Activated naive CD4-positive, alpha-beta T cell treated with anti-CD3 and anti-CD28 coated beads, Interleukin-2, amount 10 ng/mL, durations not matched to agents 7 days and 5 days (primary cell): ENCODE measurements at regions not wholly inside any gene's neighbourhood (a gene's known extent, or its start where the extent isn't known, plus 50 kb on each side); places are given as distances from the start of the nearest gene placed in this dataset.

Experiments used
- CTCF ChIA-PET: fragments of 350-600 bp; sonication (Branson Sonifier 250); formaldehyde crosslinking; loops from one replicate; lab custom pipeline; 2021; ENCODE audit warnings: antibody characterized with exemption; lab: Charles Lee
- DNase-seq: peaks from one replicate; pipeline ENCODE4 v3.0.0-alpha.2; 2020
- H3K27ac Mint-ChIP-seq: one replicate; pipeline ENCODE4 v1.8.0; 2021; ENCODE audit warnings: mild to moderate bottlenecking, moderate library complexity, mixed read lengths
- H3K27me3 Mint-ChIP-seq: one replicate; pipeline ENCODE4 v1.8.0; 2021; ENCODE audit warnings: mild to moderate bottlenecking, mixed read lengths
- H3K36me3 Mint-ChIP-seq: one replicate; pipeline ENCODE4 v1.8.0; 2021; ENCODE audit warnings: mixed read lengths
- H3K4me1 Mint-ChIP-seq: one replicate; pipeline ENCODE4 v1.8.0; 2021; ENCODE audit warnings: mixed read lengths
- H3K4me3 Mint-ChIP-seq: one replicate; pipeline ENCODE4 v1.8.0; 2021; ENCODE audit warnings: mild to moderate bottlenecking, moderate library complexity, mixed read lengths
- H3K9me3 Mint-ChIP-seq: one replicate; pipeline ENCODE4 v1.8.0; 2021; ENCODE audit warnings: mixed read lengths

DNA sequence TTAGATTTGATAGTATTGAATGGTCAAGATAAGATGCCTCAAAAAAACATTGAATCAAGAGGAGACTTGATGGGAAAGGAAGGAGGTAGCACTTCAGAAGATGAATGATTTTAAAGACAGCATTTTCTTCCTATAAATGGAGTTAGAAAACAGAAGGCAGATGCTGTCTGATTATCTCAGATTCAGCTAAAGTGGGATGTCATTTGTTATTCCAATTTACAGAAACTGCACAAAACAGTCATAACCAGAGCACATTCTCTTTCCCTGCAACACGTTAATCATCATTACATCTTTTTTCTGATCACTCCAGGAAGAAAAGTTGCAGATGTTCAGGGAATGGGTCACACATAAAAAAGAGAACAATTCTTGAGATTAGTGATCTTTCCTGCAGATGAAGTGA, 1141.8 kb downstream of the SI start:
- no peak for DNase-seq
- Mint-ChIP-seq H3K4me1 (no peaks in the 10 kb centered on the region), H3K9me3 (peaks cover 5% of the 10 kb centered on the region), H3K4me3 (no peak overlapping the region), H3K36me3 (no peaks in the 10 kb centered on the region), H3K27ac (no peak overlapping the region), H3K27me3 (no peaks in the 10 kb centered on the region)
- CTCF ChIA-PET: no interaction called here

DNA sequence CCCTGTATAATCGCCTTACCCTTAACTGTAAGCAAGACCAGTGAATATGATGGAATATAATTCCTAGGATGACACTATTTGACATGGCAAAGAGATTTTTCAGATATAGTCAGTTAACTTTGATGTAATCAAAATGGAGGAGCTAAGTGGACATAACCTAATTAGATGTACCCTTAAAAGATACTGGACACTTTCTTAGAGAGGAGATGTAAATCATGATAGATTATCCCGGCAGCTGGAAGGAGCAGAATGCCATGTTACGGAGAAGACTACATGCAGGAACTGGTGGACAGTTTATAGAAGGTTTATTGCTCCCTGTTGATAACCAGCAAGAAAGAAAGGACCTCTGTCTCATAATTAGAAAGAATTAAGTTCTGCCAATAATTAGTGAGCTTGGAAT, 1142.9 kb downstream of the SI start:
- Mint-ChIP-seq H3K4me3 (no peak overlapping the region), H3K27ac (no peak overlapping the region), H3K36me3 (no peaks in the 10 kb centered on the region), H3K27me3 (no peaks in the 10 kb centered on the region), H3K9me3 (no peaks in the 10 kb centered on the region), H3K4me1 (no peaks in the 10 kb centered on the region)
- CTCF ChIA-PET: interaction anchor here (0.6 kb wide), 1 partner anchor 1023 kb away, joined by 3 read pairs; no protein-coding TSS in a partner anchor
- no peak for DNase-seq

DNA sequence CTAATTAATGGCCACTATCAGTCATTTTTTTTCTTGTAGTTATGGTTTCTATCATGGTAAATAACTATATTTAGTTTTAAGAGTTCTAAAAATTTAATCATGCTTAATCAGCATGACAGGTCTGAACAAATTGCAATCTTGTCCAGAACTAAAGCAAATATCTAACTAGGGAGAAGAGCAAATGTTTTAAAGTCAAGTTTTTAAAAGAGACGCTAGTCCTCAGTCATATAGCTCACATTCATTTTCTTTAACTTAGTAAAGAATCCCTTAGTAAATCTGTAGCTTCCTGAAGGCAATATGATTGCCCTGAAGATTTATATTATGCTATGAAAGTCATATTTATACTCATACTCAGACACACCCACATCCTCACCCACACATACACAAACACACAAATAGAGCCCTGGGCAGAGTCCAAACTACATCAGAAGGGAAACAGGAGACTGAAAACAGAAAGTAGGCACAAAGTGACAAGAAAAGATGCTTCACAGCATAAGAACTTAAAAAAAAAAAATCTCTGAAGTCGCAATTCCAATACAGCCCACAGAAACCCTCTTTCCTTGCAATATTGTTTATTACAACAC, 1149.1 kb downstream of the SI start:
- Mint-ChIP-seq H3K36me3 (no peaks in the 10 kb centered on the region), H3K27me3 (no peaks in the 10 kb centered on the region), H3K27ac (no peak overlapping the region), H3K4me1 (no peaks in the 10 kb centered on the region), H3K4me3 (no peak overlapping the region), H3K9me3 (peaks cover 10% of the 10 kb centered on the region)
- DNase-seq: no peak
- CTCF ChIA-PET: interaction anchor here (0.6 kb wide), 1 partner anchor 456 kb away, joined by 3 read pairs; no protein-coding TSS in a partner anchor

DNA sequence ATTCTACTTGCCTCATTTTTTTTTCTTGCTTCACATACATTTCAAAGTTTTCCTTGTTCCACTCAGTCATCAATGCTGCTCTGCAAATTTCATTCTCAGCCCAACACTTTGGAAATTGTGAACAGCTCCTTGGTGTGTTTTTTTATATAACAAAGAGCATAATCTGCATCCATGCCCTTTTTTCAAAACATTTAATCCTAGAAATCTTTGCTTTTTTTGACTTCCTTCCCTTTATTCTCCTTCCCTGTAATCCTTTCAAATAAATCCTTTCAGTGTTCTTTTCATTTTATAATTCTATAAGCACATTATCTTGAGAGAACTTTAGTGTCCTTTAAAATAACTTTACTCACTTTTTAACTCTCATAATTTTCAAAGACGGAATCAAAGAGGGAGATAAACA, 1150.8 kb downstream of the SI start:
- H3K4me1 Mint-ChIP-seq: no peaks in the 10 kb centered on the region
- H3K4me3 Mint-ChIP-seq: no peak overlapping the region
- CTCF ChIA-PET: no interaction called here
- no peaks in the 10 kb centered on the region for H3K36me3 Mint-ChIP-seq
- H3K27ac Mint-ChIP-seq: no peak overlapping the region
- H3K27me3 Mint-ChIP-seq: no peaks in the 10 kb centered on the region
- H3K9me3 Mint-ChIP-seq: peaks cover 10% of the 10 kb centered on the region
- DNase-seq: no peak

DNA sequence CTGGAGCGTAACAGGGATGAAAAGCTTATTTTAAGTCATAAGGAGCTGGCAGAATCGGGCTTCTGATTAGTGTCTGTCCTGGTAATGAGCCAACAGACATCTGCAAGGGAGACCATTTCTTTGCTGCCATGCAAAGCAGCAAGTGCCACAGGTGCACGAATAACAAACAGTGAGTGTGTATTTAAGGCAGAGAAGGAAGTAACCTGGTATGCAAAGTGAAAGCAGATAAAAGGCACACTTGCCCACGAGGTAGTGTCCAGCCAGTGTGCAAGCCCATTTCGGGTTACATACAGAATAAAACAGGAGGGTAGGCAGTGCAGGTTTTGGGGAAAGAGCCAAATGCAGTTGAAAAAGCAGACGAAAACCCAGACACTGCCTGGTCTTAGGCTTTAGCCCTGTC, 1153.7 kb downstream of the SI start:
- Mint-ChIP-seq H3K9me3 (peaks cover 12% of the 10 kb centered on the region), H3K27me3 (no peaks in the 10 kb centered on the region), H3K27ac (no peak overlapping the region), H3K4me1 (no peaks in the 10 kb centered on the region), H3K4me3 (no peak overlapping the region), H3K36me3 (no peaks in the 10 kb centered on the region)
- CTCF ChIA-PET: interaction anchor here (0.5 kb wide), 1 partner anchor 371 kb away, joined by 3 read pairs; no protein-coding TSS in a partner anchor
- no peak for DNase-seq

DNA sequence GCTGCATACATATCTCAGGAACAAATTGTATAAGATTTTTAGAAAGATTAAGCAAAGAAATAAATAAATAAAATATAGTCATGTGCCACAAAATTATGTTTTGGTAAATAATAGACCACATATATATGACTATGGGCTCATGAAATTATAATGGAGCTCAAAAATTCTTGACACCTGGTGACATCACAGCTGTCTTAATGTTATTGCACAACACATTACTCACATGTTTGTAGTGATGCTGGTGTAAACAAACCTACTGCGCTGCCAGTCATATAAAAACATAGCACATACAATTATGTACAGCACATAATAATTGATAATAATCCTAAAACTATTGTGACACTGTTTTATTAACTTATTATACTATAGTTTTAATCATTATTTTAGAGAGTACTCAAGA, 1159.1 kb downstream of the SI start:
- H3K9me3 Mint-ChIP-seq: peaks cover 3% of the 10 kb centered on the region
- CTCF ChIA-PET: no interaction called here
- H3K4me3 Mint-ChIP-seq: no peak overlapping the region
- H3K27me3 Mint-ChIP-seq: no peaks in the 10 kb centered on the region
- no peaks in the 10 kb centered on the region for H3K36me3 Mint-ChIP-seq
- H3K4me1 Mint-ChIP-seq: no peaks in the 10 kb centered on the region
- no peak for DNase-seq
- no peak overlapping the region for H3K27ac Mint-ChIP-seq

DNA sequence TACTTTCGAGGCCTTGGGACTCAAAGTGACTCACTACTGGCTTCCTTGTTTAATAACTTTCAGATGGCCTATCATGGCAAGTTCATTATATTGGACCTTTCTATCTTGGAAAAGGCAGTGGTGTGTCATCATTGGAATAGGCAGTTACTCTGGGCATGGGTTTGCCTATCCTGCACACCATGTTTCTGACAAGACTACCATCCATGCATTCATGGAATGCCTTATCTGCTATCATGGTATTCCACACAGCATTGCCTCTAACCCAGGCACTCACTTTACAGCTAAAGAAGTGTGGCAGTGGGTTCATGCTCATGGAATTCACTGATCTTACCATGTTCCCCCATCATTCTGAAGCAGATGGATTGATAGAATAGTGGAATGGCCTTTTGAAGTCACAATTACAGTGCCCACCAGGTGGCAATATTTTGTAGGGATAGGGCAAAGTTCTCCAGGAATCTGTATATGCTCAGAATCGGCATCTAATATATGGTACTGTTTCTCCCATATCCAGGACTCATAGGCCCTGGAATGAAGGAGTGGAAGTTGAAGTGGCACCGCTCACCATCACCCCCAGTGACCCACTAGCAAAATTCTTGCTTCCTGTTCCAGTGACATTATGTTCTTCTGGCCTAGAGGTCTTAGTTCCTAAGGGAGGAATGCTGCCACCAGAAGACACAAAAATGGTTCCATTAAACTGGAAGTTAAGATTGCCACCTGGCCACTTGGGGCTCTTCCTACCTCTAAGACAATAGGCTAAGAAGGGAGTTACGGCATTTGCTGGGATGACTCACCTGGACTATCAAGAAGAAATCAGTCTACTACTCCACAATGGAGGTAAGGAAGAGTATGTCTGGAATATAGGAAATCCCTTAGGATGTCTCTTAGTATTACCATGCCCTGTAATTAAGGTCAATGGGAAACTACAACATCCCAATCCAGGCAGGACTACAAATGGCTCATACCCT, 1161.4 kb downstream of the SI start:
- H3K9me3 Mint-ChIP-seq: peaks cover 6% of the 10 kb centered on the region
- no peak for DNase-seq
- H3K4me3 Mint-ChIP-seq: no peak overlapping the region
- H3K27ac Mint-ChIP-seq: no peak overlapping the region
- no peaks in the 10 kb centered on the region for H3K27me3 Mint-ChIP-seq
- CTCF ChIA-PET: no interaction called here
- H3K36me3 Mint-ChIP-seq: no peaks in the 10 kb centered on the region
- H3K4me1 Mint-ChIP-seq: no peaks in the 10 kb centered on the region

DNA sequence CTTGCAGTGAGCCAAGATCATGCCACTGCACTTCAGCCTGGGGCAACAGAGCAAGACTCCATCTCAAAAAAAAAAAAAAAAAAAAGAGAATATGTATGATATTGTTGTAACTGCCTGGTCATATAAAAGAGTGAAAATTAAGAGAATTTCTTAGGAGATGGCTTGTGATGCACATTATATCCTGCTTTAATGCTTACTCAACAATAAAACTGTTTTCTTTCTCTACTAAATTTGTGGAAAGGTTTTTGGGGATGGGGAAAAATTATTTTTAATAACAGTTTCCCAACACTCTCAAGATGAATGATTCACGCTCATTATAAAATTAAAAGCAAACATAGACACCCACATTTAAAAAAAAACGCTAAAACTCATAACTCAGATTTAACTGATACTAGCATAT, 1163.0 kb downstream of the SI start:
- Mint-ChIP-seq H3K36me3 (no peaks in the 10 kb centered on the region), H3K27ac (no peak overlapping the region), H3K27me3 (no peaks in the 10 kb centered on the region), H3K9me3 (peaks cover 5% of the 10 kb centered on the region), H3K4me3 (no peak overlapping the region), H3K4me1 (no peaks in the 10 kb centered on the region)
- no peak for DNase-seq
- CTCF ChIA-PET: no interaction called here

DNA sequence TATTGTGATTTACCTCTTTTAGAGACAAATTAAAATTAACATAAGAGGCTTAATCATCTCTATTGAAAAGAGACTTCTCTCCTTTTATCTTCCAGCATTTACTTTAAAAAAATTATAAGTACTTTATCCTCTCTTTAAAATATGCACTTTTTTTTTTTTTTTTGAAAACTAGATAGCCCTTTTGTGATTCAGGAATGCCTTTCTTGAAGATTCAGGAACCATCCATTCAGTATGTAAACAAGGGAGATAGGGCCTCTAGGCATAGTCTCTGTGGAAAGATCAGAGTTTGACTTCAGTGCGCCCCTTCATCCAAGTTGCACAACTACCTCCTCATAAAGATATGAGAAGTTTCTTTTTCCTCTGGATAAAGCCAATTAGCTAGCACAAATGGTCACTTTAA, 1163.7 kb downstream of the SI start:
- Mint-ChIP-seq H3K9me3 (peaks cover 3% of the 10 kb centered on the region), H3K36me3 (no peaks in the 10 kb centered on the region)

DNA sequence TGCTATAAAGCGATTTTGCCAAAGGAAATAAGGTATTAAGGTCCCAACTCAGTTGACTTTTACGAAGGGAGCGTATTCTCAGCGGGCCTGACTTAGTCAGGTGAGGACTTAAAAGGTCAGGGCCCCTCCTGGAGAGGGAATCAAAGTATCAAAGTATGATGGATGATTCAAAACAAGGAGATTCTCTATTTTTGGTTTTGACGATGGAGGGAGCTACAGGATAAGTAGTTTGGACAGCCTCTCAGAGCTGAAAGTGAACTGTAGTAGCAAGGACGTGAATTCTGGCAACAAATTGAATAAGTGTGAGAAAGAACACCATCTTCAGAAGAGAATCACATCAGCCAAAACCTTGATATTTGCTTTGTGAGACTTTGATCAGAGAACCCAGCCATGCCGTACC, 1186.5 kb downstream of the SI start:
- Mint-ChIP-seq H3K4me3 (no peak overlapping the region), H3K36me3 (no peaks in the 10 kb centered on the region), H3K27me3 (no peaks in the 10 kb centered on the region), H3K27ac (no peak overlapping the region), H3K9me3 (peaks cover 15% of the 10 kb centered on the region), H3K4me1 (no peaks in the 10 kb centered on the region)
- CTCF ChIA-PET: no interaction called here
- DNase-seq: no peak

More for the DNA sequence above, 1163.7 kb downstream of the SI start:
- H3K27me3 Mint-ChIP-seq: no peaks in the 10 kb centered on the region
- no peak overlapping the region for H3K27ac Mint-ChIP-seq
- CTCF ChIA-PET: no interaction called here
- H3K4me3 Mint-ChIP-seq: no peak overlapping the region
- H3K4me1 Mint-ChIP-seq: no peaks in the 10 kb centered on the region
- DNase-seq: no peak

DNA sequence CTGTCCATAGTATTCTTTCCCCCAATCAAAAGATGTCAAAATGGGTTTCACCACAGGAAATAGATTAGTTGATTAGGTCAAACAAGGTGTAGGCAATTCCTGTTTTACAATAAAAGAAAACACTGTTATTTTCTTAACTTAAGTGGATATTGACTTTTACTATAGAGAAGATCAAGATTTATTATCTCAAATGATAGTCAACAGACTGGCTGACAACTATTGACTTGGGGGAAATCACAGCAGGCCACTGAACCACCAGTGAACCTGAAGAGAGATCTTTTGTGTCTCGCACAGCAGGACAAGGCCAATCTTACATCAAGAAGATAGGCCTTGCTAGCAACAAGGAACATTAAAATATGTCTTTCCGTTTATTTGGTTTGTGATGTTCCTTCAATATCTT, 1187.6 kb downstream of the SI start:
- Mint-ChIP-seq H3K4me3 (no peak overlapping the region), H3K36me3 (no peaks in the 10 kb centered on the region), H3K4me1 (no peaks in the 10 kb centered on the region), H3K27ac (no peak overlapping the region), H3K27me3 (no peaks in the 10 kb centered on the region), H3K9me3 (peaks cover 6% of the 10 kb centered on the region)
- no peak for DNase-seq
- CTCF ChIA-PET: no interaction called here

DNA sequence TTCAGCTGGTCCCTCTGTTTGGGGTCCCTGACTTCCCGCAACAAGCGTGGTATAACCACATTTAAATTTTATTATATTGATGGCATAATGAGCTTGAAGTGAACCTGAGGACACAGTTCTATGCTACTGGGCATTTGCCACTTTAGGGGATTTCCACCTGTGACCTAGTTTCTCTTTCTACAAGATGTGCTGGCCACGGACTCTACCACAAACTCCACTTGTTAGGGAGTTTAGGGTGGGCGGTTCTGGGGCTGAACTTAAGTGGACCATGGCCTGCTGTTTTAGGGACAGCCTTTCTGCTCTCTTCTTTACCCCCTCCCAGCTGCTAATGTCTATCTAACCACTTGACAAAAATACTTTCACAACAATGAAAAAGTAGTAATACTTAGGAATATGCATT, 1199.1 kb downstream of the SI start:
- H3K36me3 Mint-ChIP-seq: no peaks in the 10 kb centered on the region
- no peak overlapping the region for H3K27ac Mint-ChIP-seq
- no peak for DNase-seq
- H3K4me3 Mint-ChIP-seq: no peak overlapping the region
- H3K9me3 Mint-ChIP-seq: peaks cover 21% of the 10 kb centered on the region
- no peaks in the 10 kb centered on the region for H3K27me3 Mint-ChIP-seq
- H3K4me1 Mint-ChIP-seq: no peaks in the 10 kb centered on the region
- CTCF ChIA-PET: no interaction called here

DNA sequence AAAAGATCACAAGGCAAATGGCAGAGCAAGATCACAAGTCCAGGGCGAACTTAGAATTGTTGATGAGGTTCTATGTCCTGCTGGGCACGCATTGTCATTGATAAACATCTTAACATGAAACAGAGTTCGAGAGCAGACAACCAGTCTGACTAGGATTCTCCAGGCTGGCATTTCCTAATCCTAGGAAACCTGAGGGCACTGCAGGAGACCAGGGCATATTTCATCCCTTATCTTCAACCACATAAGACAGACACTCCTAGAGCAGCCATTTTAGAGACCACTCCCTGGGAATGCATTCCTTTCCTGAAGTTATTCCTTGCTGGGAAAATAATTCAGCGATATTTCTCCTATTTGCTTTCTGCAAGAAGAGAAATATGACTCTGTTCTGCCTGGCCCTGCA, 1199.9 kb downstream of the SI start:
- Mint-ChIP-seq H3K9me3 (peaks cover 21% of the 10 kb centered on the region), H3K36me3 (no peaks in the 10 kb centered on the region), H3K4me3 (no peak overlapping the region), H3K4me1 (no peaks in the 10 kb centered on the region), H3K27ac (no peak overlapping the region), H3K27me3 (no peaks in the 10 kb centered on the region)
- CTCF ChIA-PET: no interaction called here
- DNase-seq: no peak

DNA sequence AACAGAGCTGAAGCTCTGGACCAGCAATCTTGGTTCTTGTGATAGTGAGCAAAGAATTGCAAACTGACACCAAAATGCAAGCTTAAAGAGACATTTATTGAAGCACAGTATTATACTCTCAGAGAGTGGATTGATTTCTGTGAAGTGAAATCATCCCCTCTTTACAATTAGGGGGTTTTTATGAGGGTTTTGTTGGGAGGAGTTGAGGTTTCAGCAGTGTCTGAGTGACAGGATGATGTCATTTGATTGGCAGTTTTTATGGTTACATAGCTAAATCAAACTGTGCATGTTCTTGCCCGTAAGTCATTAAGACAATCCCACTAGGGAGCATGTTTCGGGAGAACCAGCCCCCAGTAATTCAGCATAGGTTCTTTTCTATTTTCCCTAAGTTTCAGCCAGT, 1200.5 kb downstream of the SI start:
- Mint-ChIP-seq H3K9me3 (peaks cover 21% of the 10 kb centered on the region), H3K27ac (no peak overlapping the region), H3K36me3 (no peaks in the 10 kb centered on the region), H3K4me1 (no peaks in the 10 kb centered on the region), H3K4me3 (no peak overlapping the region), H3K27me3 (no peaks in the 10 kb centered on the region)
- DNase-seq: no peak
- CTCF ChIA-PET: no interaction called here

DNA sequence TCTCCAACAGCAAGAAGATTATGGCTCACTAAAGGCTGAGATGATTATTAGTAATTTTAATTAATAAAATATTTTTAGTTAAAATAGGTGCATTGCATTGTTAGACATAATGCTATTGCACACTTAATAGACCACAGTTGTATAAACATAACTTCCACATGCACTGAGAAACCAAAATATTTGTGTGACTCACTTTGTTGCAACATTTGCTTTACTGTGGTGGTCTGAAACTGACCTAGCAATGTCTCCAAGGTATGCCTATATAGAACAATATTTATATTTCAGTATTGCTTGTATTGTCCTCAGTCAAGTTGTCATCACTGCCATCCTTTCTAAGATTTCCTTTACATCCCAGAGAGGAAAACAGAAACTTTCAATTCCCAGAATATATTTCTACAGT, 1215.2 kb downstream of the SI start:
- Mint-ChIP-seq H3K27me3 (no peaks in the 10 kb centered on the region), H3K4me1 (no peaks in the 10 kb centered on the region), H3K4me3 (no peak overlapping the region), H3K9me3 (peaks cover 3% of the 10 kb centered on the region), H3K27ac (no peak overlapping the region), H3K36me3 (no peaks in the 10 kb centered on the region)
- DNase-seq: no peak
- CTCF ChIA-PET: interaction anchor here (0.9 kb wide), 1 partner anchor 12 kb away, joined by 3 read pairs; no protein-coding TSS in a partner anchor
